ENCODE measurements at regions not wholly inside any gene's neighbourhood (a gene's known extent, or its start where the extent isn't known, plus 50 kb on each side); places are given as distances from the start of the nearest gene placed in this dataset.
"Not testable (repeated sequence)": the region's sequence is repeated elsewhere in the genome, so short reads cannot be mapped to it uniquely, and the experiment has no call there.

- H3K4me3 ChIP-seq (ENCODE audit: low read length in 3 of 3); H3K9me3 ChIP-seq (ENCODE audit: control insufficient read depth in 3 of 3, low read length in 3 of 3); H3K4me1 ChIP-seq (ENCODE audit: control insufficient read depth in 3 of 3, insufficient read depth in 3 of 3, low read length in 3 of 3); H3K27me3 ChIP-seq (ENCODE audit: control insufficient read depth in 3 of 3, insufficient read depth in 3 of 3, low read length in 3 of 3); H3K27ac ChIP-seq (ENCODE audit: low read depth, low read length); H3K36me3 ChIP-seq (ENCODE audit: control insufficient read depth in 3 of 3, insufficient read depth in 3 of 3, low read length in 3 of 3); H3K9ac ChIP-seq (ENCODE audit: low read depth in 1 of 3, low read length in 3 of 3): not testable (repeated sequence)
Measured at GRCh38 chr5:100101466-100101865, 433.7 kb upstream of the FAM174A start.

GRCh38 chr5:100096328-100096727, 438.8 kb upstream of the FAM174A start:
- H3K27ac ChIP-seq (ENCODE audit: low read depth, low read length); H3K36me3 ChIP-seq (ENCODE audit: control insufficient read depth in 3 of 3, insufficient read depth in 3 of 3, low read length in 3 of 3); H3K4me1 ChIP-seq (ENCODE audit: control insufficient read depth in 3 of 3, insufficient read depth in 3 of 3, low read length in 3 of 3); H3K4me3 ChIP-seq (ENCODE audit: low read length in 3 of 3); H3K9me3 ChIP-seq (ENCODE audit: control insufficient read depth in 3 of 3, low read length in 3 of 3); H3K9ac ChIP-seq (ENCODE audit: low read depth in 1 of 3, low read length in 3 of 3); H3K27me3 ChIP-seq (ENCODE audit: control insufficient read depth in 3 of 3, insufficient read depth in 3 of 3, low read length in 3 of 3): not testable (repeated sequence)

- not testable (repeated sequence) for H3K4me3 ChIP-seq (ENCODE audit: low read length in 3 of 3); H3K36me3 ChIP-seq (ENCODE audit: control insufficient read depth in 3 of 3, insufficient read depth in 3 of 3, low read length in 3 of 3); H3K4me1 ChIP-seq (ENCODE audit: control insufficient read depth in 3 of 3, insufficient read depth in 3 of 3, low read length in 3 of 3); H3K27me3 ChIP-seq (ENCODE audit: control insufficient read depth in 3 of 3, insufficient read depth in 3 of 3, low read length in 3 of 3); H3K9ac ChIP-seq (ENCODE audit: low read depth in 1 of 3, low read length in 3 of 3); H3K9me3 ChIP-seq (ENCODE audit: control insufficient read depth in 3 of 3, low read length in 3 of 3); H3K27ac ChIP-seq (ENCODE audit: low read depth, low read length)
Measured at GRCh38 chr5:100080703-100081102, 454.5 kb upstream of the FAM174A start.

- H3K36me3 ChIP-seq (ENCODE audit: control insufficient read depth in 3 of 3, insufficient read depth in 3 of 3, low read length in 3 of 3); H3K27ac ChIP-seq (ENCODE audit: low read depth, low read length): not testable (repeated sequence)
Measured at GRCh38 chr5:100079163-100079562, 456.0 kb upstream of the FAM174A start.

GRCh38 chr5:100066020-100066419, 469.2 kb upstream of the FAM174A start:
- H3K36me3 ChIP-seq (ENCODE audit: control insufficient read depth in 3 of 3, insufficient read depth in 3 of 3, low read length in 3 of 3); H3K9me3 ChIP-seq (ENCODE audit: control insufficient read depth in 3 of 3, low read length in 3 of 3); H3K9ac ChIP-seq (ENCODE audit: low read depth in 1 of 3, low read length in 3 of 3); H3K27ac ChIP-seq (ENCODE audit: low read depth, low read length); H3K4me3 ChIP-seq (ENCODE audit: low read length in 3 of 3); H3K27me3 ChIP-seq (ENCODE audit: control insufficient read depth in 3 of 3, insufficient read depth in 3 of 3, low read length in 3 of 3); H3K4me1 ChIP-seq (ENCODE audit: control insufficient read depth in 3 of 3, insufficient read depth in 3 of 3, low read length in 3 of 3): not testable (repeated sequence)

More at GRCh38 chr5:100079163-100079562, 456.0 kb upstream of the FAM174A start:
- H3K4me3 ChIP-seq (ENCODE audit: low read length in 3 of 3); H3K27me3 ChIP-seq (ENCODE audit: control insufficient read depth in 3 of 3, insufficient read depth in 3 of 3, low read length in 3 of 3); H3K9ac ChIP-seq (ENCODE audit: low read depth in 1 of 3, low read length in 3 of 3); H3K9me3 ChIP-seq (ENCODE audit: control insufficient read depth in 3 of 3, low read length in 3 of 3); H3K4me1 ChIP-seq (ENCODE audit: control insufficient read depth in 3 of 3, insufficient read depth in 3 of 3, low read length in 3 of 3): not testable (repeated sequence)

- no peaks in the 10 kb centered on the region for H3K27me3 ChIP-seq (ENCODE audit: control insufficient read depth in 3 of 3, insufficient read depth in 3 of 3, low read length in 3 of 3)
- H3K9me3 ChIP-seq (ENCODE audit: control insufficient read depth in 3 of 3, low read length in 3 of 3): no peaks in the 10 kb centered on the region
- no peak overlapping the region for H3K27ac ChIP-seq (ENCODE audit: low read depth, low read length)
- no peak overlapping the region for H3K4me3 ChIP-seq (ENCODE audit: low read length in 3 of 3)
- H3K36me3 ChIP-seq (ENCODE audit: control insufficient read depth in 3 of 3, insufficient read depth in 3 of 3, low read length in 3 of 3): no peaks in the 10 kb centered on the region
- no peak overlapping the region for H3K9ac ChIP-seq (ENCODE audit: low read depth in 1 of 3, low read length in 3 of 3)
- no peaks in the 10 kb centered on the region for H3K4me1 ChIP-seq (ENCODE audit: control insufficient read depth in 3 of 3, insufficient read depth in 3 of 3, low read length in 3 of 3)
Measured at GRCh38 chr5:100043475-100043874, 491.7 kb upstream of the FAM174A start.

- H3K27ac ChIP-seq (ENCODE audit: low read depth, low read length): no peak overlapping the region
- H3K9ac ChIP-seq (ENCODE audit: low read depth in 1 of 3, low read length in 3 of 3): no peak overlapping the region
- H3K27me3 ChIP-seq (ENCODE audit: control insufficient read depth in 3 of 3, insufficient read depth in 3 of 3, low read length in 3 of 3): no peaks in the 10 kb centered on the region
- no peak overlapping the region for H3K4me3 ChIP-seq (ENCODE audit: low read length in 3 of 3)
- no peaks in the 10 kb centered on the region for H3K36me3 ChIP-seq (ENCODE audit: control insufficient read depth in 3 of 3, insufficient read depth in 3 of 3, low read length in 3 of 3)
- no peaks in the 10 kb centered on the region for H3K9me3 ChIP-seq (ENCODE audit: control insufficient read depth in 3 of 3, low read length in 3 of 3)
- no peaks in the 10 kb centered on the region for H3K4me1 ChIP-seq (ENCODE audit: control insufficient read depth in 3 of 3, insufficient read depth in 3 of 3, low read length in 3 of 3)
Measured at GRCh38 chr5:100026606-100027005, 508.6 kb upstream of the FAM174A start.

- Histone ChIP-seq H3K4me1 (ENCODE audit: control insufficient read depth in 3 of 3, insufficient read depth in 3 of 3, low read length in 3 of 3) (no peaks in the 10 kb centered on the region), H3K9me3 (ENCODE audit: control insufficient read depth in 3 of 3, low read length in 3 of 3) (no peaks in the 10 kb centered on the region), H3K27me3 (ENCODE audit: control insufficient read depth in 3 of 3, insufficient read depth in 3 of 3, low read length in 3 of 3) (no peaks in the 10 kb centered on the region), H3K36me3 (ENCODE audit: control insufficient read depth in 3 of 3, insufficient read depth in 3 of 3, low read length in 3 of 3) (no peaks in the 10 kb centered on the region), H3K27ac (ENCODE audit: low read depth, low read length) (no peak overlapping the region), H3K4me3 (ENCODE audit: low read length in 3 of 3) (no peak overlapping the region), H3K9ac (ENCODE audit: low read depth in 1 of 3, low read length in 3 of 3) (no peak overlapping the region)
Measured at GRCh38 chr5:100023536-100023935, 511.6 kb upstream of the FAM174A start.

GRCh38 chr5:100017520-100018262, 517.5 kb upstream of the FAM174A start:
- no peak overlapping the region for H3K4me3 ChIP-seq (ENCODE audit: low read length in 3 of 3)
- no peaks in the 10 kb centered on the region for H3K27me3 ChIP-seq (ENCODE audit: control insufficient read depth in 3 of 3, insufficient read depth in 3 of 3, low read length in 3 of 3)
- no peaks in the 10 kb centered on the region for H3K4me1 ChIP-seq (ENCODE audit: control insufficient read depth in 3 of 3, insufficient read depth in 3 of 3, low read length in 3 of 3)
- no peak overlapping the region for H3K27ac ChIP-seq (ENCODE audit: low read depth, low read length)
- H3K9ac ChIP-seq (ENCODE audit: low read depth in 1 of 3, low read length in 3 of 3): no peak overlapping the region
- no peaks in the 10 kb centered on the region for H3K9me3 ChIP-seq (ENCODE audit: control insufficient read depth in 3 of 3, low read length in 3 of 3)
- no peaks in the 10 kb centered on the region for H3K36me3 ChIP-seq (ENCODE audit: control insufficient read depth in 3 of 3, insufficient read depth in 3 of 3, low read length in 3 of 3)

GRCh38 chr5:100013305-100013704, 521.9 kb upstream of the FAM174A start:
- H3K27me3 ChIP-seq (ENCODE audit: control insufficient read depth in 3 of 3, insufficient read depth in 3 of 3, low read length in 3 of 3); H3K9me3 ChIP-seq (ENCODE audit: control insufficient read depth in 3 of 3, low read length in 3 of 3); H3K36me3 ChIP-seq (ENCODE audit: control insufficient read depth in 3 of 3, insufficient read depth in 3 of 3, low read length in 3 of 3); H3K4me1 ChIP-seq (ENCODE audit: control insufficient read depth in 3 of 3, insufficient read depth in 3 of 3, low read length in 3 of 3); H3K27ac ChIP-seq (ENCODE audit: low read depth, low read length); H3K4me3 ChIP-seq (ENCODE audit: low read length in 3 of 3); H3K9ac ChIP-seq (ENCODE audit: low read depth in 1 of 3, low read length in 3 of 3): not testable (repeated sequence)

GRCh38 chr5:100011160-100011559, 524.0 kb upstream of the FAM174A start:
- H3K9me3 ChIP-seq (ENCODE audit: control insufficient read depth in 3 of 3, low read length in 3 of 3): not testable (repeated sequence)

More at GRCh38 chr5:100011160-100011559, 524.0 kb upstream of the FAM174A start:
- not testable (repeated sequence) for H3K36me3 ChIP-seq (ENCODE audit: control insufficient read depth in 3 of 3, insufficient read depth in 3 of 3, low read length in 3 of 3); H3K4me3 ChIP-seq (ENCODE audit: low read length in 3 of 3); H3K27me3 ChIP-seq (ENCODE audit: control insufficient read depth in 3 of 3, insufficient read depth in 3 of 3, low read length in 3 of 3); H3K4me1 ChIP-seq (ENCODE audit: control insufficient read depth in 3 of 3, insufficient read depth in 3 of 3, low read length in 3 of 3); H3K9ac ChIP-seq (ENCODE audit: low read depth in 1 of 3, low read length in 3 of 3); H3K27ac ChIP-seq (ENCODE audit: low read depth, low read length)
